HG03520 (cell line): ENCODE measurements at regions not wholly inside any gene's neighbourhood (a gene's known extent, or its start where the extent isn't known, plus 50 kb on each side); places are given as distances from the start of the nearest gene placed in this dataset.

Experiments used
- ATAC-seq: cut with Tn5 transposase; IDR thresholded peaks from one replicate; pipeline ENCODE4 v1.9.1; 2021; ENCODE audit warnings: mild to moderate bottlenecking, moderate library complexity; ENCODE audit not compliant: unreplicated experiment

DNA sequence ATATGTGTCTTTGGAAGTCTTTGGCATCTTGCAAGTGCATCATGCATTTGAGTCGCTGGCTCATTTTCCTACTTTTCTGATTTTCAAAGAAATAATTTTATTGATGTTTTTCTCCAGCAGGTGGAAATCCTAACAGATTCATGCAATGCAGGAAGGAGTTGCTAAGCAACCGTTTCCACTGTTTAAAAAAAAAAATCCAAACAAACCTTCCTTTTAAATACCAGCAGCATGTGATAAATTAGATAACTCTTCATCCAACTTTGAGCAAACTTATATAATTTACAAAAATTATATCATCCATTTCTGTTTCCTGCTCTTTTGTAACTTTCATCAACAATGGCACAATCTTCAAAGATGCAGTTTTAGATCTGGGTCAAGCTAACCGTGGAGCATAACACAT lies 364.1 kb downstream of the MFSD1 start:
- no peak for ATAC-seq

DNA sequence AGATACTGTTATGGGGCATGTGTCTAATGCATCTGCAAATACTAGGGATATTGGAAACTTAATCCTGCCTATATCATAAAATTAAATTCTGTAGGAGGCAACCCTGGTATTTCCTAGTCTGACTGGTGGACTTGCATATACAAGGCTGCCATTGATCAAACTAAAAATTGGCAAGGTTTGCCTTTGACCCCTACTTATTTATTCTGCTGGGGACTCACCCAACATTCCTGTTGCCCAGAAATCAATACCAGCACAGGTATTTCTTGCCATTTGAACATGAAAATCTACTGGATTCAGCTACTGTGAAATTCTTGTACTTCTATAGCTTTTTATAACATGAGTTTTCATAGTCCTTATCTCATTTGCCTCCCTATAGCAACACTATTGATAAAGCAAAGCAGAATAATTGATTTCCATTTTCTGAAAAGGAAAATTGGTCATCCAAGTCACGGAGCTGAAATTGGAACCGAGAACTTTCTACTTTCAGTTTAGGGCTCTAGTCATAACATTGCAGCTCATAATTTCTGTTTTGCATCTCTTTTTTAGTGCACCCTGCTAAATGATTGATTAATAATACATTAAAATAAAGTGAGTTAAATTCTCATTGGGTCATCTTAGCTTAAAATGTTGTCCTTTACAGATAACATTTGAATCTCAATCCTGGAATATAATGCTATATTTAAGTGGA lies 365.2 kb downstream of the MFSD1 start:
- ATAC-seq: no peak

DNA sequence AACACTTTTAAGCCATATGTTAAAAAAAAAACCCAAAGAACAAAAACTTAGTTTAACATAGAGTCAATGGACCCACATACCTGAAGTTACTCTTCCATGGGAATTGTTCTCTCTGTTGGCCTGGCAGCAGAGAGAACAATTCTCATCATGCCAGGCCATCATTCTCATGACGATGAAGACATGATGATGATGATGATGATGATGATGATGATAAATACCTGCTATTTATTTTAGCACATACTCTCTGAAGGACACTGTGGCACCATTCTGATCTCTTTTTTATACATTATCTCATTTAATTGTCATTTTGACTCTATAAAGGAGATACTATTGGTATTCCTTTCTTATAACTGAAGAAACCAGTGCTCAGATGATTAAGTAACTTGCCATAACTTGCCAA lies 366.9 kb downstream of the MFSD1 start:
- no peak for ATAC-seq

DNA sequence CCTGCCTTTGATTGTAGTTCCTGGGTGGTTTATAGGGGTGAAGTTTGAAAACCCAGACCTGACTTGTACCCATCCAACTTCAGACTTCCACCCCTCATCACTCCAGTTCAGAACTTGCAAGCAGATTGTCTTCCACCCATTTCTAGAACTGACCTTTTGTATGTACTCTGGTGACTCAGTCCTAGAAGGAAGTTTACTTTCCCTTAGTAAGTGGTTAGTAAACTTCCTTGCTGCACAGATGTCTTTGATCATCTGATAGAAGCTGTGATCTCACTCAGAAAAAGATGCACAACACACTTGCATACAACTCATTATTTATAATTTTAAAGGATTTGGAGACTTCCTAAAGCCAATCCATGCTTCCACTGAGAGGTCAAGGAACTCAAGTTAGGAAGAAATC lies 368.0 kb downstream of the MFSD1 start:
- no peak for ATAC-seq

DNA sequence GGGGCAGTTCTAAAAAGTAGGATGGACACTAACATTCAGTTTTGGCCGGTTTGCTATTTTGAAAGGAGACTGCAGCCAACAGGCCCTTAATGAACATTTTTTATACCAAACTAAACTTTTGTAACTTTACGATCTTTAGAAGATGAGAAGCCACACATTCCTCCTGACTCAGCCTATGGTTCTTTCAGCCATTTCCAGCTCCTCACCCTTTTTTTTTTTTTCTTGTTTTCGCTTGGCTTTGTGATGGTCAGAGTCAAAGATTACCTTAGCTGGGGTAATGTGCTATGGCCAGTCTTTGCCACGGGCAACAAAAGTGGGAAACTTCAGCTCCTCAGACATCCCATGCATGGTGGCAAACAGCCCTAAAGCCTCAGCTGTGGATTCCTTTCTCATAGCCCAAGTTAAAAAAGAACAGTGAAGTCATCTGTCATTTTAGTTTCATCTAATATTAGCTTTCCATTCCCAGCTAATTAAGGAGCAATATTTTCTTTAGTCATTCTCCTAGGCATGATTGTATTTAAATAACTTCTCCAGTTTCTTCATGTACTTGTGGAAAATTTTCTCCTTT lies 368.7 kb downstream of the MFSD1 start:
- ATAC-seq: no peak

DNA sequence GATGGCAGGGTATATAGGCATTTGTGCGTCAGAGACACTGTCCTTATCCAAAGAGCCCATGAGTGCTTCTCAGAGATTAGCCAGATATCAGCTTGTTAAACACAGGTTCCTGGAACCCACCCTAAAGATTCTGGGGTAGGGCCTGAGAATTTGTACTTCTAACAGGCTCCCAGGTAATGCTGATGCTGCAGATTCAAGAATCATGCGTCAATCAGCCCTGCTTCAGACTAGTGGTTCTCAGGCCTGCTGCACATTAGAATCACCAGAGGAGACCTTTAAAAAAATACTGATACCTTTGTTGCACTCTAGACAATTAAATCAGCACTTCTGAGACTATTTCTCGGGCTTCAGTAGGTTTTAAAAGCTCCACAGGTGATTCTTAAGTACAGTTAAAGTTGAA lies 369.5 kb downstream of the MFSD1 start:
- no peak for ATAC-seq

DNA sequence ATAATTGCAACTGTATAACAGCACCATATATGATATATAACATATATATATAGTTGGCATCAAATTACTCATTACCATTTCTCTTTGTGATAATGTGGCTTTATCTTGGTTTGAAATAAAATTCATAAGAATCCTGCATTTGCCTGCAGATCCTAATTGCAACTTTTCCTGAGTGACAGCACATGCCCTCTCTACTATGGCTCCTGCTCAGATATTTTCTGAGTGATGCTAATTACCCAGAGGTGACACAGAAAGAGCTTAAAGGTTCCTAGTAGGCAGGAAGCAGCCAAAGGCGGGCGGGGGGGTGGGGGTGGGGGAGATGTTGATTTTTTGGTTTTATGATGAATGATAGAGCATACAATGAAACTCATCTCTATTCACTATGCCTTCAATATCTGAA lies 370.6 kb downstream of the MFSD1 start:
- ATAC-seq: no peak

DNA sequence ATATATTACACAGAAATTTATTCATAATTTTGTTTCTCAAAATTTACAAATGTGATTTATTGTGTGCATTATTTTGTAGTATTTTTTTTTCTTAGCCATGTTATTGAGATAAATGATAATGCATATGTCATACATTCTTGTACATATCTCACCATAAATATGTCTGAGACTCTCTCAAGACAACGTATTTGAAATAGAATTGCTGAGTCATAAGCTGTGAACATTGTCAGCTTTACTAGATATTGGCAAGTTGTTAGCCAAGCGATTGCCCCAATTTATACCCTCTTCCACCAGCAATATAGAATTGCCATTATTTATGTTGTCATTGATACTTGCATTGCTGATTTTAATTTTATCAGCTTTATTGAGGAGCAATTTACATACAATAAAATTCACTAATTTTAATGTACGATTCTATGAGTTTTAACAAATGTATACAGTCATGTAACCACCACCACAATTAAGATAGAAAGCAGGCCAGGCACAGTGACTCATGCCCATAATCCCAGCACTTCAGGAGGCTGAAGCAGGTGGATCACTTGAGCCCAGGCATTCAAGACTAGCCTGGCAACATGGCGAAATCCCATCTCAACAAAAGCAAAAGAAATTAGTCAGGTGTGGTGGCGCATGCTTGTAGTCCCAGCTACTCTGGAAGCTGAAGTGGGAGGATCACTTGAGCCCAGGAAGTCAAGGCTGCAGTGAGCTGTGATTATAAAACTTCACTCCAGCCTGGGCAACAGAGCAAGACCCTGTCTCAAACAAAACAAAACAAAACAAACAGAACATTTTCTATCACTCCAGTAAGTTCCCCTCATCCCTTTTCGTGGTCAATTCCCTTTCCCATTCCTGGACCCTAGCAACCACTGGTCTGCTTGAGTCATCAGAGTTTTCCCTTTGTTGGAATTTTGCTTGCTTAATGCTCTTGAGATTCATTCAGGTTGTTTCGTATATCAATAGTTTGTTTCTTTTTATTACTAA lies 373.1 kb downstream of the MFSD1 start:
- no peak for ATAC-seq

DNA sequence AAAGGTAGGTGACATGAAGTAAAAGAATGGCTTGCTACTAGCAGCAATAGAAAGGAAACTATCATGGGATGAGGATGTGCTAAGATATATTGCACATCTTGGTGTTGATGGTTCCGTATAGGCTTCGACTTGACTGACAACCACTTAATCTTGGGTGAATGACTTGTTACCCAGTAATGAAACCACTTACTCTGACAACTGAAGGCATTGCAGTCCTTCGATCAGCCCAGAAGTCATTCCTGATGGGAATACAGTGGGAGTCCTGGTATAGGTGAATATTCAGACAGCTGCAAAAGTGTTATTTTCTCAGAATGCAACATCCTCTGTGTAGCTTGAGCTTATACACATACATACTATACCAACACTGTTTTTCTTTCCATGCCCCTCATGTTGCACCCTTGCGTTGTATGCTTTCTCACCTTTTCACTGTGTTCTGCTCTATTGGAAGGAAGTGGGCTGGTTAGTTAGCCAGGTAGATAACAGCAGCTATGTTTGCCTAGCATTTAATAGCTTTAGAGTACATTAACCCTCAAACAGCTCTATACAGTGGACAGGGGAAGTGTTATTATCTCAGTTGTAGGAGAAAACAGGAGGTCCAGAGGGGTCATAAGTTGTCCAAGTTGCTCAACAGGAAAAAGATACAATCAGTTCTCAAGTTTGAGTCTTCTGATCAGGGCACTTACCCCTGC lies 376.5 kb downstream of the MFSD1 start:
- no peak for ATAC-seq

DNA sequence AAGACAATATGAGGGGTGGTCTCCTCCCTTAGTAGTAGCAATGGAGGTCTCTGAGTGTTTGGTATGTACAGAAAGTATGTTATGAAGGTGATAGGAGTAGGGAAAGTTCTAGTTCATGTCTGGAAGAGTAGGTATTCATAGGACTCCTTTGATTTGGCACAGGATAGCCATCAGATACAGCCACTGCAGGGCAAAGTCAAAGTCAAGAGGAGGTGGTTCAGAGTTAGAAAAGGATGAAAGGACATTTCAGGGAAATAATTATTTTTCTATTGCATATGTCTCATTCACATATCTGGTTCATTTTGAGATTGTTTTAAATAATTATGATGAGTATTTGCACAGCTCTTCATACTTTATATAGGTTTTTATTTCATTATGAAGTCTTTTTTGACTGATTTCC lies 381.1 kb downstream of the MFSD1 start:
- no peak for ATAC-seq

DNA sequence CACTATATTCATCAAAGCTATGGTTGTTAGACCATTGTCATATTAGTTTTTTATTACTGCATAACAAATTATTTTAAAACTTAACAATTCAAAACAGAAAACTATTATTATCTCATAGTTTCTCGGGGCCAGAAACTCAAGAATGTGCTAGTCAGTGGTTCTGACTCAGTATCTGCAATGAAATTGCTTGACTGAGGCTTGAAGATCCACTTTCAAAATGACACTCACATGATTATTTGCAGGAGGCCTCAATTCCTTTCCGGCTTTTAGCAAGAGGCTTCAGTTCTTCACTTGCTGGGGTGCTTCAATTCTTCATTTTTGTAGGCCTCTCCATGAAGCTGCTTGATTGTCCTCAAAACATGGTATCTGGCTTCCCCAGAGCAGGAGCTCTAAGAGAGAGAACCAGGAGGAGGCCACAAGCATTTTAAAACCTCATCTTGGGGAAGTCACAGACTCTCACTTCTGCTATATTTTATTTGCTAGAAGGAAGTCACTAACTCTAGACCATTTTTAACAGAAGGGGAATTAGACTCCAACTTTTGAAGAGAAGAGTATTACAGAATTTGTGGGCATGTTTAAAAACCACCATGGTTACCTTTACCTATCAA lies 383.7 kb downstream of the MFSD1 start:
- peak; percentile 52 for ATAC-seq

DNA sequence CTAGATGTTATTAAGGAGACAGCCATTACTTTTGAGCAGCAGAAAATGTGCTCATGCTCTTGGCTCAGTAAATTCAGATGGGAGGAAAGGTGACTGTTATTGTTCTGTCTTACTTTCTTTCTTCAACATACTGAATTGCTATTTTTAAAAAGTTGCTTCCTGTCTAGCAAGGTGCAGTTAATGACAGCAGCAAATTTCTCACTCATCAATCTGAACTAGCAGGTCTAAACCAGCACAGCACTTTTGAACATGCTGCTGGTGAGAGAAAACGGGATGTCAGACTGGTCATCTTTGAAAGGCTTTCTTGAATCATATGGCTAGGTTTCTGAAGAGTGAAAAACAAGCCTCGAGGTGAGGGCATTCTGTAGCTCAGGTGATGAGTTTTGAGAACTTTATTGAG lies 384.7 kb downstream of the MFSD1 start:
- ATAC-seq: peak; percentile 59

DNA sequence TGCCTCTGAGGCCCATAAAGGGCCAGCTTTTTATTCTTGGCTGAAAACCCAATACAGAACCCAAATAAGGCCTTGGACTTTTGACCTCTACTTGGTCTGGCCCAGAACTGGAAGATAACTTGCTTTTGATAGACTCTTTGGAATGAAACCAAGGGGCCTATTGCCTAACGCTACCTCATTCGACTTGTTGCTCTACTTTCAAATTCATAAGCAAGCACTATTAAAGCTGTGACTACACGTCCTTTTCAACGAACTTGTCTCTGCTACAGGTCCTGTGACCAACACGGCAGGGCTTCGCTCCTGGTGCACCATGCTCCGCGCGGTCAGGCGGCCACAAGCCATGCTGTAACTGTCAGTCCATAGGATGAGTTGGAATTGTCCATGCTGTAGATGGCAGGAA lies 385.4 kb downstream of the MFSD1 start:
- no peak for ATAC-seq

DNA sequence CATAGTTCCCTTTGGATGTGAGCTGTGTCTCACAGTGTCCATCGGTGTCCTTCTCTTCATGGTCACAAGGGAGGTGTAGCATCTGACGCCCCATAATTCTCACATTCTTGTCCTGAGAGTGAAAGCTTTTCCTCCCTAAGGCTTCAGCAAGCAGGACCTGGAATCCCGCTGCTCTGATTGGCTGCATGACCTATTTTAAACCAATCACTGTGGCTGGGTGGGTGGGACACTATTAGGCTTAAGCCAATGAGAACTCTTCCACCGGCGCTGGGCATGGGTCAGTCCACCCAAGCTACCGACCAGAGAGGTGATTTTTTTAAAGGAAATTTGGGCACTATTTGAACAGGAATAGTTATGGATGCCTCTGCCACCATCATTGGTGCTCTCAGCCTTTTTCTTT lies 385.9 kb downstream of the MFSD1 start:
- no peak for ATAC-seq

DNA sequence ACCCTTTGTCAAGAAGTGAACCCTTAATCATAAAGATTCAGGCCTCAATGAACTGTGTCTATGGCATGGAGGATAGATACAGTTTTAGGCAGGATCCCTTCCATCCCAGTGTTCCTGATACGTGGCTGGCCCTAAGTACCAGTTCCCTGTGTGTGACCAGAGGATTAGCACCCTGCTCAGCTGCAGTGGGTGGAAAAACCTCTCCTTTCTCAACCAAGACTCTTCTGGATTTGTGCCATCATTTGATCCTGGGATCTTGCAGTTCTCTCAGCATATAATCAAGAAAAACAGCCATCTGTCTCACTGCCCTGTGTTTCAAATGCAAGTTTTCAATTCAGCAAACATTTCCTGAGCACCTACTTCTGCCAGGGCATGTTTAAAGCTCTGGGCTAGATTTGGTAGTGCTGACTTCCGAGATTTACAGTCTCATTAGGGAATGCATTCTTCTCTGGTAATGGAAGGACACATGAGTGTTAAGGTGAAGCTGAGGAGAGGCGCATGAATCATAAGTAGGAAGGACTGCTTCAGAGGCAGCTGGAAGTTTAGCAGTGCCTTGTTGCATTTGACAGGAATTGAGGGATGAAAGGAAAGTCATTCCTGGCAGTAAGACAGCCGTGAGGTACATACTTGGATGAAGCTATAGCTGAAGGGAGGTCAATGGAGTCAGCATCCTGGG lies 388.3 kb downstream of the MFSD1 start:
- ATAC-seq: no peak

DNA sequence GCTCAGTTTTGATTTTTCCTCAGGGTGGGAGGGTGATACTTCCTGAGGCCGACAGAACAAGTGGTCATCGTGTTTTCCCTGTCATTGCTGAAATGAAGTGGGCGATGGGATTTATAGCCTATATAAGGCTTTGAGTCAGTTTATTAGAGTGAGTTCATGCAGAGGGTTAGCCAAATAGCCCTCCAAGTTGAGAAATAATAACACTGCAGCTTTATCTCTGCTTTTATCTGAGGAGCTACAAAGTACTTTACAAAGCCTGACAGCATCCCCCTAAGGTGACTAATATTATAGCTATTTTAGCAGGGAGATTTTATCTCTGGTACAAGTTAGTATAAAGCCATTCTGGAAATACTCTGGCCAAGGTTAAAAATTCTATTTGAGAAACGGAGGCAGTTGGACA lies 389.6 kb downstream of the MFSD1 start:
- no peak for ATAC-seq

DNA sequence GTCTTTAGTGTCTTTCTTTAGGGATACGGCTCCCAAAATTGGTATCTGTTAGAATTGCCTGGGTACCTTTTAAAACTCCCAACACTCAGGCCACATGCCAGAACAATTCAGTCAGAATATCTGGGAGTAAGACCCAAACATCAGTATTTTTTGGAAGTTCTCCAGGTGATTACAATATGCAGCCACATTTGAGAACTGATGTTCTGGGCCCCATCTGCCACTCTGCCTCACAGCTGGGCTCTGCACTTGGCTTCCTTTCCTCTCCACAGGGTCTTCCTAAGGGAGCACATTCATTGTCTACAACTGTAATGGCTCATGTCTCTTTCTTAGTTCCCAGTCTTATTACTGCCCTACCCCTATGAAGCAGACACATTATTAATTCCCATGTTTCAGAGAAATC lies 394.5 kb downstream of the MFSD1 start:
- no peak for ATAC-seq

DNA sequence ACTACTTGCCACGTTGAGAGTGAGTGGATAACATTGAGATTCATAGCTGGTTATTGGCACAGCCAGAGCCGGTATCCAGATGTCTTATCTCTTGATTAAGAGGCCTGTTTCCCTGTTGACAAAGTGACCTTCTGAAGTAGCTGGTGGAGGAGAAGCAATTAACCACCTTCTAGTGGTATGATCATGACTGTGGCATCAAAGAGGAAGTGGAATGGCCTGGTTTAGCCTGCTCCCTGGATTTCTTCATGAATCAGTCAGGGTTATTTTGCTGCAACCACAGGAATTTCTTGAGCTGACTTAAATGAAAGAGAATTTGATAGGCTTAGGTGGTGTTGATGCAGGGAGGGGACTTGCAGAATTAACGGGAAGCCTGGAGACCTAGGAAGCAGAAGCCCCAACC lies 398.3 kb downstream of the MFSD1 start:
- no peak for ATAC-seq

DNA sequence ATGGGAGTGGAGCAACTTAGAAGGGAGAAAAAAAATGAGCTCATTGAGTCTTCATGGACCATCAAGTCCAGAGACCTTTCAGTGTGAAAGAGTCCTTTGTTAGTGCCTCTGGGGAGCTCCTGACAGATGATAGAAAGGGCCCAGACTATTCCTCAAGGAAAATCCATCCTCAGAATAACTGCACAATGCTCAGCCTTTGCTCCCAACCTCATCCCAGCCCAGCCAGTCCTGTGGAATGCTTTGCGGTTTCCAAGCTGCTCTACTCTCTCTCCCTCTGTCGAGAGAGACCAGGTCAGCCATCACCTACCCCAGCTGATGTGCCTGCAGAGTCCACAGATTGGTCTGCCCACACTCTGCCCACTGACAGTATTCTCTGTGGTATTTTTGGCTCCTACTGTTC lies 406.2 kb downstream of the MFSD1 start:
- ATAC-seq: no peak

DNA sequence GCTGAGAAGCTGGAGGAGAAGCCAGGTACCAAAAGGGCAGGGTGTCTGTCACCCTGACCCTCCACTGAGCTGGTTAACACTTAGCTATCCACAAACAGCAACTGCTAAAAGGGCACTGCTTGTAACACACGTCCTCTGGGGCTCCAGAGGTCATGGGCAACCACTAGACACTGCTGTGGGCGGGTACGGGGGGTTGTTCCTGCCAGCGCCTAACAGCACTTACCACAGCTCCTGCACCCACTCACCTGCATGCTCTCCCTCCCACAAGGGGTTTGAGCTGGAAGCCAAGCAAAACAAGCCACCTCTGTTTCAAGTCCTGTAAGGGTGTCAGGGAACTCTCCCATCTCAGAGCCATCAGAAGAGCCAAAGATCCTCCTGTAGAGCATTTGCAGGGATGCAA lies 407.6 kb downstream of the MFSD1 start:
- no peak for ATAC-seq
